ENCODE measurements at regions not wholly inside any gene's neighbourhood (a gene's known extent, or its start where the extent isn't known, plus 50 kb on each side); places are given as distances from the start of the nearest gene placed in this dataset.
A peak's percentile ranks its signal among the peaks of the same experiment; 100 is the strongest.

- 86 to 87% methylated on average over 7 of the region's 7 CpGs for WGBS, 2 donors
- peak in 1 of 2 donors; percentile 77 for DNase-seq (ENCODE audit: low spot score in 2 of 2)
- intact Hi-C loops (cut with DNase I; ENCODE audit: low total_unique reads): no loop called here
- TF ChIP-seq, protein P1, sequence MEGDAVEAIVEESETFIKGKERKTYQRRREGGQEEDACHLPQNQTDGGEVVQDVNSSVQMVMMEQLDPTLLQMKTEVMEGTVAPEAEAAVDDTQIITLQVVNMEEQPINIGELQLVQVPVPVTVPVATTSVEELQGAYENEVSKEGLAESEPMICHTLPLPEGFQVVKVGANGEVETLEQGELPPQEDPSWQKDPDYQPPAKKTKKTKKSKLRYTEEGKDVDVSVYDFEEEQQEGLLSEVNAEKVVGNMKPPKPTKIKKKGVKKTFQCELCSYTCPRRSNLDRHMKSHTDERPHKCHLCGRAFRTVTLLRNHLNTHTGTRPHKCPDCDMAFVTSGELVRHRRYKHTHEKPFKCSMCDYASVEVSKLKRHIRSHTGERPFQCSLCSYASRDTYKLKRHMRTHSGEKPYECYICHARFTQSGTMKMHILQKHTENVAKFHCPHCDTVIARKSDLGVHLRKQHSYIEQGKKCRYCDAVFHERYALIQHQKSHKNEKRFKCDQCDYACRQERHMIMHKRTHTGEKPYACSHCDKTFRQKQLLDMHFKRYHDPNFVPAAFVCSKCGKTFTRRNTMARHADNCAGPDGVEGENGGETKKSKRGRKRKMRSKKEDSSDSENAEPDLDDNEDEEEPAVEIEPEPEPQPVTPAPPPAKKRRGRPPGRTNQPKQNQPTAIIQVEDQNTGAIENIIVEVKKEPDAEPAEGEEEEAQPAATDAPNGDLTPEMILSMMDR (IDR thresholded peaks at IDR 0.05): no peak
- TF ChIP-seq POLR2A (IDR thresholded peaks at IDR 0.05): no peak
- no peak overlapping the region for H3K4me3 ChIP-seq (ENCODE audit: low read depth, poor library complexity, severe bottlenecking)
Observed at GRCh38 chr3:13716540-13717221, 163.2 kb downstream of the WNT7A start.

DNA sequence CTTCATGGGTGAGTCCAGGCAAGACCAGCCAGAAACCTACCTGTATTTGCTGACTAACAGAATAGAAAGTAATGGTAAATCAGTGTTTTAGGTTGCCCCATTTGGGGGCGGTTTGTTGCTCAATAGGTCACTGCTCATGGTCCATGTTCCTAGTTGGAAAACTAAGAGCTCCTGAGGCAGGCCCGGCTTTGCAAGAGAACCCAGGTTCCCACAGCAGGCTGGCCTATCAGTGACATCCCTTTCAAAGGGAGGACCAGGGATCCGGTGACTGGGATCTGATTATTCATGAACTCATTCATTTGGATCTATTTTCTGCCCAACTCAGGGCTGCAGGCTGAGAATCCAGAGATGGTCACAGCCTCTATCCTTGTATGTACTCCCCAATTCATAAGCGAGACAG lies 163.9 kb downstream of the WNT7A start:
- WGBS, 2 donors: 88 to 90% methylated on average over 4 of the region's 4 CpGs
- intact Hi-C loops (cut with DNase I; ENCODE audit: low total_unique reads): no loop called here
- no peak overlapping the region for H3K4me3 ChIP-seq (ENCODE audit: low read depth, poor library complexity, severe bottlenecking)
- TF ChIP-seq, protein P1 (IDR thresholded peaks at IDR 0.05): no peak
- no peak for TF ChIP-seq POLR2A (IDR thresholded peaks at IDR 0.05)
- DNase-seq (ENCODE audit: low spot score in 2 of 2): peak in 1 of 2 donors; percentile 56

DNA sequence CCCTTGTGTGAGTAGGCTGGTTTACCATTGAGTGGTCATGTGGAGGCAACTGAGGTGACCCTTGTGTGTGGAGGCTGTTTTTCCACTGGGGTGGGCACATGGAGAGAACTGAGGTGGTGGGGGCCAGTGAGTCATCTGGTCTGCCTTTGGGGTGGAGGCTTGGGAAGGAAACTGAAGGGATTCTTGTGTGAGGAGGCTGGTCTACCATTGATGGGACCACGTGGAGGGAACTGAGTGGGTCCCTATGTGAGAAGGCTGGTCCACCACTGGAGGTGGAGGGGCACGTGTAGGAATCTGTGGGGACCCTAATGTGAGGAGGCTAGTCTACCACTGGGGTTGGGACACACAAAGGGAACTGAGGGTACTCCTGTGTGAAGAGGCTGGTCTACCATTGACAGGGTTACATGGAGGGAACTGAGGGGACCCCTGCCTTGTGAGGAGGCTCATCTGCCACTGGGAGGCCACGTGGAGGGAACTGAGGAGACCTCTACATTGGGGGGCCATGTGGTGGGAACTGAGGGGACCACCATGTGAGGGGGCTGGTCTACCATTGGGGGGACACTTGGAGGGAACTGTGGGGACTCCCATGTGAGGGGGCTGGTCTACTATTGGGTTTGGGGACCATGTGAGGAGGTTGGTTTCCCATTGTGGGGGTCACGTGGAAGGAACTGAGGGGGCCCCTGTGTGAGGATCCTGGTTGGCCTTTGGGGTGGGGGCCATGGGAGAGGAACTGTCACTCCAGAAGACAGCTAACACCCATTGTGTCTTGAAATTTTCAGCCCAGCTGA lies 164.5 kb downstream of the WNT7A start:
- WGBS, 2 donors: 72 to 87% methylated on average over 4 of the region's 4 CpGs
- intact Hi-C loops (cut with DNase I; ENCODE audit: low total_unique reads): no loop called here
- peak; percentile 7 to 70 for DNase-seq (ENCODE audit: low spot score in 2 of 2)
- no peak overlapping the region for H3K4me3 ChIP-seq (ENCODE audit: low read depth, poor library complexity, severe bottlenecking)
- TF ChIP-seq POLR2A (IDR thresholded peaks at IDR 0.05): no peak

- intact Hi-C loops (cut with DNase I; ENCODE audit: low total_unique reads): no loop called here
- DNase-seq (ENCODE audit: low spot score in 2 of 2): peak; percentile 9 to 50
- H3K4me3 ChIP-seq (ENCODE audit: low read depth, poor library complexity, severe bottlenecking): no peak overlapping the region
- TF ChIP-seq POLR2A (IDR thresholded peaks at IDR 0.05): no peak
- TF ChIP-seq, protein P1 (IDR thresholded peaks at IDR 0.05): no peak
- WGBS, 2 donors: 89 to 90% methylated on average over 7 of the region's 7 CpGs
Observed at GRCh38 chr3:13714251-13714916, 165.5 kb downstream of the FBLN2 start.

DNA sequence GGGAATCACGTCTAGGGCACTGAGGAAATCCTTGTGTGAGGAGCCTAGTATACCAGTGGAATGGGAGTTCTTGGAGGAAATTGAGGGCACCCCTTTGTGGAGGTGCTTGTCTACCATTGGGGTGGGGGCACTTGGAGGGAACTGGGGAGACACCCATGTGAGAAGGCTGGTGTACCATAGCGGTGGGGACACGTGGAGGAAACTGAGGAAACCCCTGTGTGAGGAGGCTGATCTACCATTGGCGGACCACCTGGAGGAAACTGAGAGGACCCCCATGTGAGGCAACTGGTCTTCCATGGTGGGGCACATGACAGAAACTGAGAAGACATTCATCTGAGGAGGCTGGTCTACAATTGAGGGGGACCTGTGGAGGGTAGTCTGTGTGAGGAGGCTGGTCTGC lies 164.5 kb downstream of the FBLN2 start:
- no peak overlapping the region for H3K4me3 ChIP-seq (ENCODE audit: low read depth, poor library complexity, severe bottlenecking)
- peak in 1 of 2 donors; percentile 25 for DNase-seq (ENCODE audit: low spot score in 2 of 2)
- intact Hi-C loops (cut with DNase I; ENCODE audit: low total_unique reads): no loop called here
- no peak for TF ChIP-seq POLR2A (IDR thresholded peaks at IDR 0.05)
- TF ChIP-seq, protein P1 (IDR thresholded peaks at IDR 0.05): no peak
- WGBS, 2 donors: 89% methylated on average over 4 of the region's 4 CpGs

DNA sequence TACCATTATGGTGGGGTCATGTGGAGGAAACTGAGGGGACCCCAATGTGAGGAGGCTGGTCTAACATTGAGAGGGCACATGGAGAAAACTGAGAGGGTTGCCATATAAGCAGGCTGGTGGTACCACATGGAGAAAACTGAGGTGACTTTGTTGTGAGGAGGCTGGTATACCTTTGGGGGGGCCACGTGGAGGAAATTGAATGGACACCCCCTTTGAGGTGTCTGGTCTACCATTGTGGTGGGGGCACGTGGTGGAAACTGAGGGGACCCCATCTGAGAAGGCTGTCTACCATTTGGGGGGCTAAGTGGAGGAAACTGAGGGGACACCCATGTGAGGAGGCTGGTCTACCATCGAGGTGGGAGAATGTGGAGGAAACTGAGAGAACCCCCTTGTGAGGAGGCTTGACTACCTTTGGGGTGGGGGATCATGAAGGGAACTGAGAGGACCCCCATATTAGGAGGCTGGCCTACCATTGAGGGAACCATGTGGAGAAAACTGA lies 163.8 kb downstream of the FBLN2 start:
- no peak for TF ChIP-seq POLR2A (IDR thresholded peaks at IDR 0.05)
- TF ChIP-seq, protein P1 (IDR thresholded peaks at IDR 0.05): no peak
- intact Hi-C loops (cut with DNase I; ENCODE audit: low total_unique reads): no loop called here
- 55 to 59% methylated on average over 3 of the region's 3 CpGs for WGBS, 2 donors
- DNase-seq (ENCODE audit: low spot score in 2 of 2): peak in 1 of 2 donors; percentile 29
- H3K4me3 ChIP-seq (ENCODE audit: low read depth, poor library complexity, severe bottlenecking): no peak overlapping the region
